ENCODE measurements at regions not wholly inside any gene's neighbourhood (a gene's known extent, or its start where the extent isn't known, plus 50 kb on each side); places are given as distances from the start of the nearest gene placed in this dataset.

DNA sequence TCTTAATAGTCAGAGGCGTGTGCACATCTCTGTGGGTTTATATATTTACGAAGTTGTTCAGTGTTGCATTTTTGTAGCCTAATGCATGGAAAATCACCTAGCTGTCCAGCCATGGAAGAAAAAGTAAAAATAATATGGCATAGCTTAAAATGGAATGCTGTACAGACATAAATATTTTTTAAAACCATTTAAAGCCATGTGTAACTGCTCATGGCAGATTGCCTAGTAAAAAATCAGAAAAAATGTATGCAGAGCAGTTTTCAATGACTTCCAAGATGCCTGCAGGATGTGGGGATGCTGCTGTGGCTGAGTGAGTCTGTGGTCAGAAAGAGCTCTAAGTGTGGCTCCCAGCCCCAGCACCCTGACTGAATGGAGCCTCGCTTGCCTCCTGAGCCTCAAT, 64.8 kb upstream of the ALKAL2 start:
- TF ChIP-seq, protein P1, sequence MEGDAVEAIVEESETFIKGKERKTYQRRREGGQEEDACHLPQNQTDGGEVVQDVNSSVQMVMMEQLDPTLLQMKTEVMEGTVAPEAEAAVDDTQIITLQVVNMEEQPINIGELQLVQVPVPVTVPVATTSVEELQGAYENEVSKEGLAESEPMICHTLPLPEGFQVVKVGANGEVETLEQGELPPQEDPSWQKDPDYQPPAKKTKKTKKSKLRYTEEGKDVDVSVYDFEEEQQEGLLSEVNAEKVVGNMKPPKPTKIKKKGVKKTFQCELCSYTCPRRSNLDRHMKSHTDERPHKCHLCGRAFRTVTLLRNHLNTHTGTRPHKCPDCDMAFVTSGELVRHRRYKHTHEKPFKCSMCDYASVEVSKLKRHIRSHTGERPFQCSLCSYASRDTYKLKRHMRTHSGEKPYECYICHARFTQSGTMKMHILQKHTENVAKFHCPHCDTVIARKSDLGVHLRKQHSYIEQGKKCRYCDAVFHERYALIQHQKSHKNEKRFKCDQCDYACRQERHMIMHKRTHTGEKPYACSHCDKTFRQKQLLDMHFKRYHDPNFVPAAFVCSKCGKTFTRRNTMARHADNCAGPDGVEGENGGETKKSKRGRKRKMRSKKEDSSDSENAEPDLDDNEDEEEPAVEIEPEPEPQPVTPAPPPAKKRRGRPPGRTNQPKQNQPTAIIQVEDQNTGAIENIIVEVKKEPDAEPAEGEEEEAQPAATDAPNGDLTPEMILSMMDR (IDR thresholded peaks at IDR 0.05; ENCODE audit: insufficient read depth, low read depth, low read length): no peak
- no peak for TF ChIP-seq EZH2 (IDR thresholded peaks at IDR 0.05; ENCODE audit: insufficient read depth, low read length)

All from astrocyte (in vitro differentiated cells and primary cell).